IMR-90 (cell line): ENCODE measurements at regions not wholly inside any gene's neighbourhood (a gene's known extent, or its start where the extent isn't known, plus 50 kb on each side); places are given as distances from the start of the nearest gene placed in this dataset.

Experiments used
- ATAC-seq: fragments of 200-7000 bp; cut with Tn5 transposase; 2 replicates; pipeline ENCODE4 v1.9.1; 2020; ENCODE audit warnings: low read depth, mild to moderate bottlenecking, moderate library complexity
- BruUV-seq: library from RNA; stranded (reverse); fragments of 400-500 nt; replicated peaks from 2 replicates; lab custom pipeline; 2021; lab: Mats Ljungman, UMichigan
- CTCF ChIA-PET: fragments of 300-600 bp; formaldehyde crosslinking; extraction: SDS; loops from one replicate; lab custom pipeline; 2021; ENCODE audit warnings: antibody characterized with exemption; lab: Yijun Ruan, JAX
- POLR2A ChIA-PET: fragments of 300-600 bp; sonication (Branson Sonifier 250); formaldehyde crosslinking; loops from one replicate; lab custom pipeline; 2022; ENCODE audit warnings: antibody characterized with exemption; ENCODE audit not compliant: unreplicated experiment; lab: Charles Lee
- DNase-seq: peaks from one replicate; pipeline ENCODE4 v3.0.0; 2013
- H2AFZ ChIP-seq: replicated peaks from 2 replicates; pipeline ENCODE3; 2013; ENCODE audit warnings: low read length, mild to moderate bottlenecking; ENCODE audit not compliant: poor library complexity
- H2AK5ac ChIP-seq: 2 replicates; pipeline ENCODE4 v1.6.1; 2013; ENCODE audit warnings: low read depth, low read length, inconsistent platforms
- H2AK9ac ChIP-seq: replicated peaks from 2 replicates; pipeline ENCODE3; 2013; ENCODE audit warnings: mild to moderate bottlenecking, low read depth, low read length, moderate library complexity; ENCODE audit not compliant: poor library complexity
- H2BK120ac ChIP-seq: 2 replicates; pipeline ENCODE4 v1.6.1; 2013; ENCODE audit warnings: low read depth, low read length, inconsistent platforms
- H2BK15ac ChIP-seq: 3 replicates; pipeline ENCODE4 v1.6.1; 2013; ENCODE audit warnings: low read depth, low read length, inconsistent platforms
- H2BK20ac ChIP-seq: 2 replicates; pipeline ENCODE4 v1.6.1; 2013; ENCODE audit warnings: low read depth, mild to moderate bottlenecking, inconsistent platforms, low read length, moderate library complexity
- H2BK5ac ChIP-seq: 2 replicates; pipeline ENCODE4 v1.6.1; 2013; ENCODE audit warnings: mild to moderate bottlenecking, low read depth, low read length, inconsistent platforms; ENCODE audit not compliant: poor library complexity, severe bottlenecking
- H3K14ac ChIP-seq: replicated peaks from 2 replicates; pipeline ENCODE4 v1.6.1; 2013; ENCODE audit warnings: low read depth, low read length, inconsistent platforms
- H3K18ac ChIP-seq: 2 replicates; pipeline ENCODE4 v1.6.1; 2013; ENCODE audit warnings: low read depth, low read length, control low read depth
- H3K23ac ChIP-seq: 2 replicates; pipeline ENCODE4 v1.6.1; 2013; ENCODE audit warnings: low read depth, low read length, inconsistent platforms
- H3K27ac ChIP-seq: 2 replicates; pipeline ENCODE4 v1.5.1; 2013; ENCODE audit warnings: mild to moderate bottlenecking, control low read depth, low read length; ENCODE audit not compliant: insufficient read depth
- H3K27me3 ChIP-seq: 2 replicates; pipeline ENCODE4 v1.6.1; 2013; ENCODE audit warnings: low read length; ENCODE audit not compliant: control insufficient read depth, insufficient read depth
- H3K36me3 ChIP-seq: 2 replicates; pipeline ENCODE4 v1.6.1; 2013; ENCODE audit warnings: low read length, mixed read lengths; ENCODE audit not compliant: control insufficient read depth, insufficient read depth
- H3K4ac ChIP-seq: 2 replicates; pipeline ENCODE4 v1.6.1; 2013; ENCODE audit warnings: low read depth, low read length, inconsistent platforms
- H3K4me1 ChIP-seq: 2 replicates; pipeline ENCODE4 v1.6.1; 2013; ENCODE audit warnings: low read length, mixed read lengths; ENCODE audit not compliant: control insufficient read depth, insufficient read depth
- H3K4me2 ChIP-seq: 2 replicates; pipeline ENCODE4 v1.6.1; 2013; ENCODE audit warnings: low read depth, mild to moderate bottlenecking, control low read depth, low read length, moderate library complexity
- H3K4me3 ChIP-seq: 2 replicates; pipeline ENCODE4 v1.5.1; 2013; ENCODE audit warnings: low read depth, mild to moderate bottlenecking, control low read depth, low read length, moderate library complexity; ENCODE audit not compliant: insufficient read depth
- H3K56ac ChIP-seq: 2 replicates; pipeline ENCODE4 v1.6.1; 2013; ENCODE audit warnings: low read length, inconsistent platforms; ENCODE audit not compliant: insufficient read depth; ENCODE audit errors: extremely low read depth
- H3K79me1 ChIP-seq, 2 experiments: 2 replicates each; pipeline ENCODE4 v1.6.1; 2013; ENCODE audit warnings: low read length in 2 of 2, inconsistent platforms in 1 of 2, low read depth in 1 of 2
- H3K9ac ChIP-seq: 2 replicates; pipeline ENCODE4 v1.6.1; 2013; ENCODE audit warnings: low read depth, low read length, control low read depth
- H3K9me1 ChIP-seq: 2 replicates; pipeline ENCODE4 v1.6.1; 2013; ENCODE audit warnings: low read length, inconsistent platforms; ENCODE audit not compliant: insufficient read depth
- H3K9me3 ChIP-seq: 2 replicates; pipeline ENCODE4 v1.6.1; 2013; ENCODE audit warnings: low read length; ENCODE audit not compliant: control insufficient read depth, insufficient read depth
- H4K20me1 ChIP-seq: 2 replicates; pipeline ENCODE4 v1.6.1; 2013; ENCODE audit warnings: low read length, inconsistent platforms; ENCODE audit not compliant: insufficient read depth
- H4K5ac ChIP-seq: 2 replicates; pipeline ENCODE4 v1.6.1; 2013; ENCODE audit warnings: mild to moderate bottlenecking, low read depth, low read length, control low read depth
- H4K8ac ChIP-seq, 2 experiments: 2 replicates each; pipeline ENCODE4 v1.6.1; 2013; ENCODE audit warnings: low read depth in 2 of 2, low read length in 2 of 2, control low read depth in 1 of 2, inconsistent platforms in 1 of 2
- H4K91ac ChIP-seq: 2 replicates; pipeline ENCODE4 v1.6.1; 2013; ENCODE audit warnings: low read depth, low read length, inconsistent platforms; ENCODE audit not compliant: insufficient read depth
- CHD1 ChIP-seq: IDR thresholded peaks from 2 replicates; pipeline ENCODE4 v1.6.1; 2012; ENCODE audit warnings: low read depth, low read length, improper control_type of control experiment
- FOS ChIP-seq: fragments of 150-350 bp; IDR thresholded peaks from 2 replicates; pipeline ENCODE4 v1.6.1; 2016; ENCODE audit warnings: low read depth, low read length
- MAFK ChIP-seq: IDR thresholded peaks from 2 replicates; pipeline ENCODE4 v1.6.1; 2012; ENCODE audit warnings: low read depth, low read length, improper control_type of control experiment
- MAZ ChIP-seq: IDR thresholded peaks from 2 replicates; pipeline ENCODE4 v1.6.1; 2012; ENCODE audit warnings: low read depth, mild to moderate bottlenecking, low read length, improper control_type of control experiment, moderate library complexity, borderline replicate concordance
- NFE2L2 ChIP-seq: fragments of 150-350 bp; IDR thresholded peaks from 2 replicates; pipeline ENCODE4 v1.6.1; 2016; ENCODE audit warnings: low read depth, mild to moderate bottlenecking, low read length
- POLR2A ChIP-seq: IDR thresholded peaks from 2 replicates; pipeline ENCODE4 v1.6.1; 2012; ENCODE audit warnings: mild to moderate bottlenecking, low read depth, low read length
- WGBS, 2 experiments: methylation state at CpG; one replicate each; pipeline versions ENCODE4 v1.1.5 to v1.1.7; 2013; ENCODE audit warnings: missing lambda C conversion rate in 2 of 2; ENCODE audit not compliant: insufficient read length in 1 of 2; ENCODE audit errors: extremely low coverage in 2 of 2; 5-methylcytosine and 5-hydroxymethylcytosine counted together
- dilution Hi-C: fragments of 300-500 bp; cut with HindIII; formaldehyde crosslinking; loops from one replicate; pipeline ENCODE4 v1.14.3; 2018; ENCODE audit warnings: low sequenced_read_pairs; ENCODE audit not compliant: unreplicated experiment
- in situ Hi-C: fragments of 300-500 bp; cut with MboI; formaldehyde crosslinking; loops from 3 replicates; pipeline ENCODE4 v1.14.3; 2019; ENCODE audit warnings: low sequenced_read_pairs, inconsistent platforms, mixed read lengths
- intact Hi-C: fragments of 100-400 bp; cut with micrococcal nuclease; formaldehyde crosslinking; loops from 2 replicates; pipeline ENCODE4 v1.10.0; 2022
- TF ChIP-seq, protein P1 (sequence below): fragments of 150-350 bp; IDR thresholded peaks from 2 replicates; pipeline ENCODE4 v1.6.1; 2016; ENCODE audit warnings: low read depth, mild to moderate bottlenecking, low read length, moderate library complexity, borderline replicate concordance

DNA sequence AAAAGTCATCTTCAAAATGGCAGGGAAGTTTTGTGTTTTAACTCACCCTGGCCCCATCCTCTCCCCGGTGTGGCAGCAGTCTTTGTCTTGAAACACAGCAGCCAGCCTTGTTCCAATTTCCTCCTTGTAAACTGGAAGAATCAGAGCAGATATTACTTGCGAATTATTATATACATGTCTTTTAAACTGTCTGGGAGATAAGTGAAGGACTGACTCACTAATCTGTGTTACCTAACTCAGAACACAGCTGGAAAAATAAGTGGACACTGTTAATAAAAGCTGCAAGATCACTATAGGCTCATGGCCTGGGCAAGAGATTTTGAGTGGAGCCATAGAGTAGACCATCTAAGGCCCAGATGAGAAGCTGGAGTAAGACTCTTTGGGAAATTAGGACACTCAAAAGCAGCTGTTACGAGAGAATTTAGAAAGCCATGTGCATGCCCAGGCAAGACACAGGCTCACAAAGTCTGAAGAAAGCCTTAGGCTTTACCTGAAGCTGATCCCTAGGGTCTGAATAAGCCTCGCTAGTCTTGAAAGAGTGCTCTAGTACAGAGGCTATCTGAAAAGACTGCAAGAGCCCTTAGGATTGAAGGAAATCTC, 233.0 kb upstream of the RAB4A start:
- no peak overlapping the region for H2AFZ ChIP-seq
- no peaks in the 10 kb centered on the region for H3K36me3 ChIP-seq
- H3K4ac ChIP-seq, result no peak overlapping the region
- no peak overlapping the region for H3K14ac ChIP-seq
- no peaks in the 10 kb centered on the region for H3K9me1 ChIP-seq
- peak overlapping the region; percentile 44; the same call in 1 of the 2 replicates for H3K18ac ChIP-seq
- no peak overlapping the region for H4K91ac ChIP-seq
- H3K27ac ChIP-seq, result no peak overlapping the region
- CTCF ChIA-PET, result interaction anchor here (0.8 to 0.9 kb wide), 2 partner anchors 10 to 13 kb away, joined by 3 to 5 read pairs; no protein-coding TSS in a partner anchor
- H3K56ac ChIP-seq, result no peak overlapping the region
- H3K4me1 ChIP-seq, result no peaks in the 10 kb centered on the region; the same call in 1 of the 2 replicates
- H3K9ac ChIP-seq, result no peak overlapping the region
- H2AK5ac ChIP-seq, result no peak overlapping the region
- H4K8ac ChIP-seq, result no peak overlapping the region
- H4K20me1 ChIP-seq, result no peaks in the 10 kb centered on the region
- no peaks in the 10 kb centered on the region for H3K9me3 ChIP-seq
- H4K5ac ChIP-seq, result no peak overlapping the region; the same call in 1 of the 2 replicates
- peaks cover 10% of the 10 kb centered on the region for H3K27me3 ChIP-seq
- in situ Hi-C loops (no loop called here), intact Hi-C loops (no loop called here), dilution Hi-C loops (no loop called here)
- no TSS peak for BruUV-seq
- no peak overlapping the region for H2BK20ac ChIP-seq
- no peak overlapping the region for H3K4me3 ChIP-seq
- DNase-seq, result peak; percentile 13
- H2BK120ac ChIP-seq, result no peak overlapping the region
- H3K4me2 ChIP-seq, result no peak overlapping the region
- POLR2A ChIA-PET, result no interaction called here
- no peak for ATAC-seq
- no peak overlapping the region for H3K23ac ChIP-seq
- no peaks in the 10 kb centered on the region for H3K79me1 ChIP-seq
- H2AK9ac ChIP-seq, result no peak overlapping the region
- no peak overlapping the region for H2BK15ac ChIP-seq
- 40% methylated on average over 1 of the region's 4 CpGs; no CpG with 5 or more reads in 1 of the 2 experiments for WGBS, 2 experiments
- H2BK5ac ChIP-seq, result no peak overlapping the region
- no peak for TF ChIP-seq FOS
- TF ChIP-seq MAZ, result no peak
- TF ChIP-seq POLR2A, result no peak
- no peak for TF ChIP-seq NFE2L2
- TF ChIP-seq CHD1, result no peak
- TF ChIP-seq, protein P1, sequence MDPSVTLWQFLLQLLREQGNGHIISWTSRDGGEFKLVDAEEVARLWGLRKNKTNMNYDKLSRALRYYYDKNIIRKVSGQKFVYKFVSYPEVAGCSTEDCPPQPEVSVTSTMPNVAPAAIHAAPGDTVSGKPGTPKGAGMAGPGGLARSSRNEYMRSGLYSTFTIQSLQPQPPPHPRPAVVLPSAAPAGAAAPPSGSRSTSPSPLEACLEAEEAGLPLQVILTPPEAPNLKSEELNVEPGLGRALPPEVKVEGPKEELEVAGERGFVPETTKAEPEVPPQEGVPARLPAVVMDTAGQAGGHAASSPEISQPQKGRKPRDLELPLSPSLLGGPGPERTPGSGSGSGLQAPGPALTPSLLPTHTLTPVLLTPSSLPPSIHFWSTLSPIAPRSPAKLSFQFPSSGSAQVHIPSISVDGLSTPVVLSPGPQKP, result no peak
- TF ChIP-seq MAFK, result no peak
